Trophoblast cell (in vitro differentiated cells and primary cell): ENCODE measurements at regions not wholly inside any gene's neighbourhood (a gene's known extent, or its start where the extent isn't known, plus 50 kb on each side); places are given as distances from the start of the nearest gene placed in this dataset.

ENCODE experiments used
- DNase-seq, 2 donors: peaks; one replicate each; pipeline ENCODE4 v3.0.0-alpha.2; 2016
- H2AFZ ChIP-seq: 2 replicates; pipeline ENCODE4 v1.6.1; 2013; ENCODE audit warnings: low read length, moderate library complexity, mild to moderate bottlenecking; ENCODE audit not compliant: insufficient read depth, poor library complexity
- H2AK5ac ChIP-seq: 2 replicates; pipeline ENCODE4 v1.6.1; 2013; ENCODE audit warnings: mild to moderate bottlenecking, low read length
- H2BK120ac ChIP-seq: 2 replicates; pipeline ENCODE4 v1.6.1; 2013; ENCODE audit warnings: low read length, mild to moderate bottlenecking, moderate library complexity; ENCODE audit not compliant: insufficient read depth, poor library complexity
- H2BK12ac ChIP-seq: 2 replicates; pipeline ENCODE4 v1.6.1; 2013; ENCODE audit warnings: mild to moderate bottlenecking, low read length, moderate library complexity
- H2BK5ac ChIP-seq: 2 replicates; pipeline ENCODE4 v1.6.1; 2013; ENCODE audit warnings: low read length, low read depth, moderate library complexity, mild to moderate bottlenecking; ENCODE audit not compliant: poor library complexity
- H3K14ac ChIP-seq: 2 replicates; pipeline ENCODE4 v1.6.1; 2013; ENCODE audit warnings: mild to moderate bottlenecking, low read length
- H3K18ac ChIP-seq: 2 replicates; pipeline ENCODE4 v1.6.1; 2013; ENCODE audit warnings: mild to moderate bottlenecking, low read length
- H3K23ac ChIP-seq: 2 replicates; pipeline ENCODE4 v1.6.1; 2013; ENCODE audit warnings: low read length
- H3K27ac ChIP-seq: 2 replicates; pipeline ENCODE4 v1.5.1; 2013; ENCODE audit warnings: low read depth, mild to moderate bottlenecking, inconsistent platforms, low read length, moderate library complexity
- H3K27me3 ChIP-seq: 2 replicates; pipeline ENCODE4 v1.6.1; 2013; ENCODE audit warnings: inconsistent platforms, mild to moderate bottlenecking, low read length, moderate library complexity; ENCODE audit not compliant: insufficient read depth
- H3K36me3 ChIP-seq, 2 experiments: 1 replicate in 1 of 2; 2 replicates in 1 of 2; pipeline ENCODE4 v1.6.1; 2013; ENCODE audit warnings: low read length in 2 of 2, mild to moderate bottlenecking in 2 of 2, moderate library complexity in 1 of 2; ENCODE audit not compliant: insufficient read depth in 2 of 2, control insufficient read depth in 1 of 2
- H3K4ac ChIP-seq: 2 replicates; pipeline ENCODE4 v1.6.1; 2013; ENCODE audit warnings: low read depth, mild to moderate bottlenecking, low read length, moderate library complexity
- H3K4me1 ChIP-seq, 2 experiments: 1 replicate in 1 of 2; 2 replicates in 1 of 2; pipeline ENCODE4 v1.6.1; 2013; ENCODE audit warnings: low read length in 2 of 2, mild to moderate bottlenecking in 2 of 2, moderate library complexity in 1 of 2; ENCODE audit not compliant: insufficient read depth in 2 of 2, control insufficient read depth in 1 of 2
- H3K4me2 ChIP-seq: 2 replicates; pipeline ENCODE4 v1.6.1; 2013; ENCODE audit warnings: inconsistent platforms, mild to moderate bottlenecking, low read length, moderate library complexity
- H3K4me3 ChIP-seq: 2 replicates; pipeline ENCODE4 v1.5.1; 2013; ENCODE audit warnings: mild to moderate bottlenecking, low read depth, low read length, inconsistent platforms
- H3K79me1 ChIP-seq: one replicate; pipeline ENCODE4 v1.6.1; 2013; ENCODE audit warnings: low read length
- H3K79me2 ChIP-seq: 2 replicates; pipeline ENCODE4 v1.6.1; 2013; ENCODE audit warnings: low read length, mild to moderate bottlenecking; ENCODE audit not compliant: control insufficient read depth, insufficient read depth, poor library complexity
- H3K9ac ChIP-seq: 2 replicates; pipeline ENCODE4 v1.6.1; 2013; ENCODE audit warnings: mild to moderate bottlenecking, low read length
- H3K9me3 ChIP-seq: 2 replicates; pipeline ENCODE4 v1.6.1; 2013; ENCODE audit warnings: low read depth, mild to moderate bottlenecking, control low read depth, inconsistent platforms, low read length; ENCODE audit not compliant: insufficient read depth
- H4K12ac ChIP-seq: 2 replicates; pipeline ENCODE4 v1.6.1; 2013; ENCODE audit warnings: low read depth, mild to moderate bottlenecking, low read length, moderate library complexity
- H4K8ac ChIP-seq: 2 replicates; pipeline ENCODE4 v1.6.1; 2013; ENCODE audit warnings: low read depth, mild to moderate bottlenecking, low read length, moderate library complexity
- H4K91ac ChIP-seq: one replicate; pipeline ENCODE4 v1.6.1; 2013; ENCODE audit warnings: low read depth, mild to moderate bottlenecking, low read length, moderate library complexity
- WGBS: extraction: QIAGEN DNeasy Blood & Tissue Kit; methylation state at CpG from one replicate; pipeline ENCODE4 v1.1.7; 2013; ENCODE audit warnings: missing lambda C conversion rate; ENCODE audit not compliant: insufficient read length, insufficient coverage; ENCODE audit errors: extremely low coverage; 5-methylcytosine and 5-hydroxymethylcytosine counted together

DNA sequence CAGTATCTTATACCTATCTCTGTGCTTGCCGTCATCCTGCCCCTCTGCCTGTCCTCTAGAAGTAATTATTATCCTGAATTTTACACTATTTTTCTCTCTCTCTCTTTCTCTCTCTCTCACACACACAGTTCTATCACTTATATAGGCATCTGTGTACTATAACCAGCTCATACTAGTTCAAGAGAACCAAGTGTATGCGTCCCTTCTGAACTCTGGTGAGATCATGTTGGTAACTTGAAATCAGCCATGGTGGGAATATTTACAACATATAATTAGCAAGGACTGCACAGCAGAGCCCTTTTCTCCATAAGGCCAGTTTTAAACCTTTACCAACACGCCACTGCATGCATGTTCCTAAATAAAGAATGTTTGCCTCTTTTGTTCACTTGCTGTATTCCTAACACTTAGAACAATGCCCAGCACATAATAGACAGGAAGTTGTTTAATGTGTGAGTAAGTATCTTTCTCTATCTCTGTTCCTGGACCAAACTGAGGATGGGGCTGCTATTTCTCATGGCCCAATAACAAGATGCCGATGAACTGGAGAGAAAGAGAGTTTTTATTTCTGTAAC is 51.1 kb upstream of the IL21 start:
- H3K4me3 ChIP-seq: no peak overlapping the region
- H3K9ac ChIP-seq: no peak overlapping the region
- no peak overlapping the region for H3K4ac ChIP-seq

DNA sequence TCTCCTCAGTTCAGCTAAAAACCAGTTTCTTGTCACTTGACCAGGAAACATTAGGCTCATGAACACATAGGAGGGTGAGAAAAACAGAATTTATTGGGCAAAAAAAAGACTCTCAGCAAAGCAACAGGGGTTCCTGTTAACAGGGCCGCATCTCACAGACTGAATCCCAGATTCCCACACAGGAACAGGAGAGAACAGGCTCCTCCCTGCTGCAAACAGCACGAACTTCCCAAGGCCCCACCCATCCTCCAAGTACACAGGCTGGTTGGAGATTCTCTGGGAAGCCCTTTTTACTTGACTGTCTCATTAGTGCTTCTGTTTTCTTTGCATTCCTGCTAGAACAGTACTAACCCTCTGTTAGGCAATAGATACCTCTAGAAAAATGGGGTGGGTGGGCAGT is 52.4 kb upstream of the IL21 start:
- H4K12ac ChIP-seq: no peak overlapping the region
- no peak overlapping the region for H3K14ac ChIP-seq
- no peak overlapping the region for H3K9ac ChIP-seq
- H2BK120ac ChIP-seq: no peak overlapping the region
- no peak overlapping the region for H2AK5ac ChIP-seq
- H3K27ac ChIP-seq: peak overlapping the region; percentile 74
- no CpG with 5 or more reads among the region's 2 CpGs for WGBS
- no peak overlapping the region for H3K4ac ChIP-seq
- H4K91ac ChIP-seq: no peak overlapping the region
- H3K4me2 ChIP-seq: no peak overlapping the region
- H4K8ac ChIP-seq: no peak overlapping the region
- H2BK5ac ChIP-seq: no peak overlapping the region
- H3K79me2 ChIP-seq: no peaks in the 10 kb centered on the region
- H3K27me3 ChIP-seq: no peaks in the 10 kb centered on the region
- H3K9me3 ChIP-seq: no peaks in the 10 kb centered on the region
- no peak overlapping the region for H3K4me3 ChIP-seq
- H3K36me3 ChIP-seq: no peaks in the 10 kb centered on the region
- no peak overlapping the region for H2AFZ ChIP-seq
- H3K18ac ChIP-seq: no peak overlapping the region
- DNase-seq: no peak
- peaks cover 8% of the 10 kb centered on the region for H3K79me1 ChIP-seq
- peaks cover 2 to 9% of the 10 kb centered on the region in 2 experiments for H3K4me1 ChIP-seq
- no peak overlapping the region for H2BK12ac ChIP-seq
- H3K23ac ChIP-seq: no peak overlapping the region

More for the DNA sequence above, 51.1 kb upstream of the IL21 start:
- no CpG with 5 or more reads among the region's 4 CpGs for WGBS
- H2BK5ac ChIP-seq: no peak overlapping the region
- no peaks in the 10 kb centered on the region for H3K9me3 ChIP-seq
- no peak overlapping the region for H4K8ac ChIP-seq
- no peaks in the 10 kb centered on the region for H3K27me3 ChIP-seq
- no peak overlapping the region for H2AK5ac ChIP-seq
- no peak overlapping the region for H2BK12ac ChIP-seq
- DNase-seq: no peak
- no peak overlapping the region for H4K12ac ChIP-seq
- no peak overlapping the region for H3K18ac ChIP-seq
- H3K14ac ChIP-seq: no peak overlapping the region
- H3K79me2 ChIP-seq: no peaks in the 10 kb centered on the region
- no peak overlapping the region for H2AFZ ChIP-seq
- no peak overlapping the region for H3K23ac ChIP-seq
- no peak overlapping the region for H2BK120ac ChIP-seq
- peaks cover 2 to 9% of the 10 kb centered on the region in 2 experiments for H3K4me1 ChIP-seq
- H3K27ac ChIP-seq: peak overlapping the region; percentile 21
- H4K91ac ChIP-seq: no peak overlapping the region
- peaks cover 8% of the 10 kb centered on the region for H3K79me1 ChIP-seq
- no peaks in the 10 kb centered on the region for H3K36me3 ChIP-seq
- no peak overlapping the region for H3K4me2 ChIP-seq

DNA sequence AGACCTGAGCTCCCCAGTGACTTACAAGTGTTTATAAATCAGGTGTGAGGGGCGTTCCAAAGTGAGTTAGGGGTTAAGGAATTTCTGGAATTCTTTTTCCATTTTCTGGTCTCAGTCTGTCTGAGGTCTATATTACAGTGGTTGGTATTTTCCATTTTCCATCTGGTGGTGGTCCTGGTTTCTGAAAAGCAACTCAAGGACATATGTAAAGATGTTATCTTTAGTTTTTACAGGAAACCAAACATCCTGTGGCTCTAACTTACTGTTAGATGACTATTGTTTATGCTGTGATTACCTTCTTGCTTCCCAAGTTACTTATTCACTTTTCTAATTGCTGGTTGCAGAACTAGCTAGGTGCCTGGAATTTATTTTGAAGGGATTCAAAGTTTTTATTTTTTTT is 53.5 kb upstream of the IL21 start:
- H3K4me3 ChIP-seq: no peak overlapping the region
- H3K9me3 ChIP-seq: no peaks in the 10 kb centered on the region
- no CpG with 5 or more reads among the region's 1 CpG for WGBS
- no peak overlapping the region for H3K9ac ChIP-seq
- peak overlapping the region; percentile 77 for H2BK5ac ChIP-seq
- H2AFZ ChIP-seq: no peak overlapping the region
- no peak overlapping the region for H4K91ac ChIP-seq
- peaks cover 2 to 9% of the 10 kb centered on the region in 2 experiments for H3K4me1 ChIP-seq
- no peaks in the 10 kb centered on the region for H3K36me3 ChIP-seq
- peak overlapping the region; percentile 74 for H3K27ac ChIP-seq
- H3K27me3 ChIP-seq: no peaks in the 10 kb centered on the region
- no peak overlapping the region for H3K14ac ChIP-seq
- no peak overlapping the region for H3K23ac ChIP-seq
- DNase-seq: no peak
- H3K79me2 ChIP-seq: no peaks in the 10 kb centered on the region
- H3K4me2 ChIP-seq: peak overlapping the region; percentile 15
- H2BK12ac ChIP-seq: peak overlapping the region; percentile 81
- no peak overlapping the region for H3K4ac ChIP-seq
- no peak overlapping the region for H4K12ac ChIP-seq
- no peak overlapping the region for H4K8ac ChIP-seq
- no peak overlapping the region for H2BK120ac ChIP-seq
- H2AK5ac ChIP-seq: no peak overlapping the region
- H3K79me1 ChIP-seq: peaks cover 8% of the 10 kb centered on the region
- H3K18ac ChIP-seq: no peak overlapping the region

DNA sequence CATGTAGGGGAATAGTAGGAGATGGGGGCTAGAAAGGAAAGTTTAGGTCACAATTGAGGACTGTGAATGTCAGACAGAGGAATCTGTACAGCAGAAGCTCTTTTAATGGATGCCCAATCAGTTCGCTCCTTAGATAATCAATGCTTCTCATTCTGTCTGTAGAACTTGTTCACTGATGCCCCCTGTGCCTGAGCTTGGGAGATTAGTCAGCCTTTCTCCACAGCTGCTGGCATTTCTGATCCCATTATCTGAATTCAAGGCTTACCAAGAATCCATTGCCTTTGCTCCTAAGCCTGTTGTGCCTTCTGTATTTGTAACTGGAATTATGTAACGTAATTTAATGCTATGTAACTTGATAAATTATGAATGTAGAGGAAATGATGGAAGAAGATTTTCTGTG is 53.2 kb upstream of the BBS12 start:
- no peaks in the 10 kb centered on the region for H3K36me3 ChIP-seq
- no peak overlapping the region for H4K12ac ChIP-seq
- no peak overlapping the region for H2BK12ac ChIP-seq
- H2BK120ac ChIP-seq: no peak overlapping the region
- H3K79me1 ChIP-seq: peaks cover 3% of the 10 kb centered on the region
- no peak overlapping the region for H3K14ac ChIP-seq
- WGBS: no CpG with 5 or more reads among the region's 2 CpGs
- H2AFZ ChIP-seq: no peak overlapping the region
- no peak for DNase-seq
- H3K27me3 ChIP-seq: no peaks in the 10 kb centered on the region
- no peak overlapping the region for H4K91ac ChIP-seq
- peaks cover 2 to 3% of the 10 kb centered on the region in 2 experiments for H3K4me1 ChIP-seq
- H3K9me3 ChIP-seq: peaks cover 4% of the 10 kb centered on the region
- H3K4me2 ChIP-seq: no peak overlapping the region
- H3K4ac ChIP-seq: no peak overlapping the region
- H3K79me2 ChIP-seq: no peaks in the 10 kb centered on the region
- no peak overlapping the region for H3K9ac ChIP-seq
- no peak overlapping the region for H3K27ac ChIP-seq
- no peak overlapping the region for H3K23ac ChIP-seq
- H3K4me3 ChIP-seq: no peak overlapping the region
- H4K8ac ChIP-seq: no peak overlapping the region
- H3K18ac ChIP-seq: no peak overlapping the region
- H2AK5ac ChIP-seq: no peak overlapping the region
- H2BK5ac ChIP-seq: no peak overlapping the region
